Kidney epithelial cell (primary cell): ENCODE measurements at regions not wholly inside any gene's neighbourhood (a gene's known extent, or its start where the extent isn't known, plus 50 kb on each side); places are given as distances from the start of the nearest gene placed in this dataset.

ENCODE experiments used
- DNase-seq: peaks from one replicate; pipeline ENCODE4 v3.0.0-alpha.2; 2010; ENCODE audit warnings: low read depth
- H3K27me3 ChIP-seq: 2 replicates; pipeline ENCODE4 v1.6.0; 2011; ENCODE audit warnings: low read length; ENCODE audit not compliant: control insufficient read depth, insufficient read depth
- H3K36me3 ChIP-seq: 2 replicates; pipeline ENCODE4 v1.5.1; 2011; ENCODE audit warnings: low read length; ENCODE audit not compliant: control insufficient read depth, insufficient read depth
- H3K4me3 ChIP-seq: 2 replicates; pipeline ENCODE4 v1.5.1; 2011; ENCODE audit warnings: low read depth, mild to moderate bottlenecking, control low read depth, low read length
- TF ChIP-seq, protein P1 (sequence below): IDR thresholded peaks from 2 replicates; pipeline ENCODE4 v1.5.1; 2011; ENCODE audit warnings: mild to moderate bottlenecking, moderate library complexity, low read length, control low read depth, inconsistent platforms; ENCODE audit not compliant: insufficient read depth, poor library complexity, severe bottlenecking

DNA sequence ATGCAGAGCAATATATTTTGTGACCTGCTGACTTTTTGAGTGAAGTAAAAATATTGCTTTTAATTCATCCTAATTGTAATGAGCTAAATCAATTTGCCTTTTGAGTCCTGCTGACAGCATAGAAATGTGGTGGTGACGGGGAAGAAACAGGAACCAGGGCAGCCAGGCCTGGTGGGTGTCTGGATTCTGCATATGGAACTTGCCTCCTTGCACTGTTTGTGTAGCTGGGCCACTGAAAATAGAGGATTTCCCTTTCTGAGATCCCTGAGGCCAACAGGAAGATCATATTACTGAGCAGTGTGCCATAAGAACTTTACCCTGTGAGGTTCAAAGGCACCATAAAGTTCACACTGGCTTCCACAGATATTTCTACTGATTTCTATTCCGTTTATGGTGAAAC is 488.4 kb upstream of the AKR1E2 start:
- no peak for DNase-seq
- no peaks in the 10 kb centered on the region for H3K27me3 ChIP-seq
- H3K36me3 ChIP-seq = no peaks in the 10 kb centered on the region
- TF ChIP-seq, protein P1, sequence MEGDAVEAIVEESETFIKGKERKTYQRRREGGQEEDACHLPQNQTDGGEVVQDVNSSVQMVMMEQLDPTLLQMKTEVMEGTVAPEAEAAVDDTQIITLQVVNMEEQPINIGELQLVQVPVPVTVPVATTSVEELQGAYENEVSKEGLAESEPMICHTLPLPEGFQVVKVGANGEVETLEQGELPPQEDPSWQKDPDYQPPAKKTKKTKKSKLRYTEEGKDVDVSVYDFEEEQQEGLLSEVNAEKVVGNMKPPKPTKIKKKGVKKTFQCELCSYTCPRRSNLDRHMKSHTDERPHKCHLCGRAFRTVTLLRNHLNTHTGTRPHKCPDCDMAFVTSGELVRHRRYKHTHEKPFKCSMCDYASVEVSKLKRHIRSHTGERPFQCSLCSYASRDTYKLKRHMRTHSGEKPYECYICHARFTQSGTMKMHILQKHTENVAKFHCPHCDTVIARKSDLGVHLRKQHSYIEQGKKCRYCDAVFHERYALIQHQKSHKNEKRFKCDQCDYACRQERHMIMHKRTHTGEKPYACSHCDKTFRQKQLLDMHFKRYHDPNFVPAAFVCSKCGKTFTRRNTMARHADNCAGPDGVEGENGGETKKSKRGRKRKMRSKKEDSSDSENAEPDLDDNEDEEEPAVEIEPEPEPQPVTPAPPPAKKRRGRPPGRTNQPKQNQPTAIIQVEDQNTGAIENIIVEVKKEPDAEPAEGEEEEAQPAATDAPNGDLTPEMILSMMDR = no peak
- no peak overlapping the region for H3K4me3 ChIP-seq

DNA sequence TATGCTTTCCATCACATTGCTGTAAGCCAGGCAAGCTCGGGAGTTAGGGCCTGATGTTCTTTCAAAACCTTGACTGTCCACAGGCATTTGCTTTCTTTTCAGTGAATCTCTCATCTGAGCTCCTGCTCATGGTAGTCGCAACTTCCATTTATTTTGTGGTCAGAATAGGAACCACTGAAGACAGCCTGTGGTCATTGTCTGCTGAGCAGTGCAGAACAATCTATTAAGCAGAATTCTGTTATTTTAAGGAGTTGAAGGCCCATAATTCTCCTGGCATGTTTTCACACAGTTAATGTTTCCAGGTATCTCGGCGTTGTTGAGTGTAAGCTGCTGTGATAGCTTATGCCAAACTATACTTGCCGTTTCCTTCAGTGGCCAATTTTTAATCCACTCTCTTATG is 491.1 kb upstream of the AKR1E2 start:
- no peaks in the 10 kb centered on the region for H3K36me3 ChIP-seq
- DNase-seq = no peak
- no peak overlapping the region for H3K4me3 ChIP-seq
- no peaks in the 10 kb centered on the region for H3K27me3 ChIP-seq
- TF ChIP-seq, protein P1 = no peak

DNA sequence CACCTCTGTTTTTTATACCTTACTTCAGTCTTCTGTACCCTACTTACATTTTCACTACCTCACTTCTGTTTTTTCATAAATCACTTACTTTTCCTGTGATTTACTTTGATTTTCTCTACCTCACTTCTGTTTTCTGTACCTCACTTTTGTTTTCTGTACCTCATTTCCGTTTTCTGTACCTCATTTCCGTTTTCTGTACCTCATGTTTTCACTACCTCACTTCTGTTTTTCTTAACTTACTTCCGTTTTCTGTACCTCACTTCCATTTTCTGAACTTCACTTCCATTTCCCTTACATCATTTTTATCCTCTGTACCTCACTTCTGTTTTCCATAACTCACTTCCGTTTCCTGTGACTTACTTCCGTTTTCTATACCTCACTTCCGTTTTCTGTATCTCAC is 492.0 kb upstream of the AKR1E2 start:
- no peak for DNase-seq
- TF ChIP-seq, protein P1 = no peak
- H3K4me3 ChIP-seq = no peak overlapping the region
- H3K27me3 ChIP-seq = no peaks in the 10 kb centered on the region
- no peaks in the 10 kb centered on the region for H3K36me3 ChIP-seq

DNA sequence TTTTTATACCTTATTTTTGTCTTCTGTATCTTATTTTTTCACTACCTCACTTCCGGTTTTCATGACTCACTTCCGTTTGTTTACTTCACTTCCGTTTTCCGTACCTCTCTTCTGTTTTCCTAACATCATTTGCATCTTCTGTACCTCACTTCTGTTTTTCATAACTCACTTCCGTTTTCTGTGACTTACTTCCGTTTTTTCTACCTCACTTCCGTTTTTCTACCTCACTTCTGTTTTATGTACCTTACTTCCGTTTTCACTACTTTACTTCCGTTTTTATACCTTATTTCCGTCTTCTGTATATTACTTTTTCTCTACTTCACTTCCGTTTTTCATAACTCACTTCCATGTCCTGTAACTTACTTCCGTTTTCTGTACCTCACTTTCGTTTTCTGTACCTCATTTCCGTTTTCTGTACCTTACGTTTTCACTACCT is 492.5 kb upstream of the AKR1E2 start:
- H3K36me3 ChIP-seq = no peaks in the 10 kb centered on the region
- H3K27me3 ChIP-seq = no peaks in the 10 kb centered on the region
- no peak overlapping the region for H3K4me3 ChIP-seq
- TF ChIP-seq, protein P1 = no peak
- no peak for DNase-seq

DNA sequence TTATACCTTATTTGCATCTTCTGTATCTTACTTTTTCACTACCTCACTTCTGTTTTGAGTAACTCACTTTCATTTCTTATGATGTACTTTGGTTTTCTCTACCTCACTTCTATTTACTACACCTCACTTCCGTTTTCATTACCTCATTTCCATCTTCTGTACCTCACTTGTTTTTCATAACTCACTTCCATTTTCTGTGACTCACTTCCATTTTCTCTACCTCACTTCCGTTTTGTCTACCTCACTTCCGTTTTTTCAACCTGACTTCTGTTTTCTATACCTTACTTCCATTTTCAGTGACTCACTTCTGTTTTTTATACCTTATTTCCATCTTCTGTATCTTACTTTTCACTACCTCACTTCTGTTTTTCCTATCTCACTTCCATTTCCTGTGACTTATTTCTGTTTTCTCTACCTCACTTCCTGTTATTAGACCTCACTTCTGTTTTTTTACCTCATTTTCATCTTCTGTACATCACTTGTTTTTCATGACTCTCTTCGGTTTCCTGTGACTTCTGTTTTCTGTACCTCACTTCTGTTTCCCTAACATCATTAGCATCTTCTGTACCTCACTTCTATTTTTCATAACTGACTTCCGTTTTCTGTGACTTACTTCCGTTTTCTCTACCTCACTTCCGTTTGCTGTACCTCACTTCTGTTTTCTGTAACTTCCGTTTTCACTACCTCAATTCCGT is 493.1 kb upstream of the AKR1E2 start:
- no peak overlapping the region for H3K4me3 ChIP-seq
- TF ChIP-seq, protein P1 = no peak

DNA sequence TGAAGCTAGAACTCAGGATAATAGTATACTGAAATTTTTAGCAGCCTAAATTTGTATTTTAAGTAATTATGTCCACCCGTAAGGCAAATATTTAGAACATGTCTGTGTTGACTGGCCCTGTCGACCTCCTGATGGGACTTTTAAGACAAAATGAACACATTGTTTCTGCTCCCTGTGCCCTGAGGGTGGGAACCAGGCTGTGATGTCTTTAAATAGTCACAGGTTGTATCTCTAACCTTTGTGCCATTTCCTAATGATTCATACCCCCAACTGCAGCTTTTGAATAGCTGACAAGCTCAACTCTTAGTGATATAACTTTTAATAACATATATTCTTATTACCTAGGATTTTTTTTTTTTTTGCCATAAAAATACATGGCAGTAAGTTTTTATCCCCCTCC is 494.9 kb upstream of the AKR1E2 start:
- Histone ChIP-seq H3K36me3 (no peaks in the 10 kb centered on the region), H3K27me3 (no peaks in the 10 kb centered on the region), H3K4me3 (no peak overlapping the region)
- DNase-seq = no peak
- TF ChIP-seq, protein P1 = no peak

More for the DNA sequence above, 493.1 kb upstream of the AKR1E2 start:
- Histone ChIP-seq H3K36me3 (no peaks in the 10 kb centered on the region), H3K27me3 (no peaks in the 10 kb centered on the region)
- DNase-seq = no peak
